GM23248 (cell line): ENCODE measurements at regions not wholly inside any gene's neighbourhood (a gene's known extent, or its start where the extent isn't known, plus 50 kb on each side); places are given as distances from the start of the nearest gene placed in this dataset.

Experiments
- EZH2 ChIP-seq: fragments of 200-600 bp; sonication (generic); IDR thresholded peaks from 2 replicates; pipeline ENCODE4 v1.6.1; 2018; ENCODE audit warnings: antibody characterized with exemption, mild to moderate bottlenecking; ENCODE audit not compliant: insufficient read depth, poor library complexity, severe bottlenecking
- EZH2phosphoT487 ChIP-seq: fragments of 200-600 bp; sonication (generic); IDR thresholded peaks from 2 replicates; pipeline ENCODE4 v1.6.1; 2018; ENCODE audit warnings: antibody characterized with exemption, moderate library complexity, mild to moderate bottlenecking, low read depth; ENCODE audit not compliant: insufficient read depth

- TF ChIP-seq EZH2 (no peak), EZH2phosphoT487 (no peak)
Measured at GRCh38 chr2:6089474-6089873, 397.3 kb downstream of the SOX11 start.
